ENCODE measurements at regions not wholly inside any gene's neighbourhood (a gene's known extent, or its start where the extent isn't known, plus 50 kb on each side); places are given as distances from the start of the nearest gene placed in this dataset.

- H3K27me3 ChIP-seq = peaks cover 8% of the 10 kb centered on the region
- H3K36me3 ChIP-seq = no peaks in the 10 kb centered on the region
- no peaks in the 10 kb centered on the region for H3K4me1 ChIP-seq
- TF ChIP-seq CTCF (IDR thresholded peaks at IDR 0.05; ENCODE audit: low read depth, low read length) = no peak
- no peak for DNase-seq
- no peaks in the 10 kb centered on the region for H3K9me3 ChIP-seq
- H3K4me3 ChIP-seq (ENCODE audit: low read depth, low read length) = no peak overlapping the region
Measured at GRCh38 chr19:5392486-5392885, 51.9 kb upstream of the PTPRS start.

- Histone ChIP-seq H3K36me3 (no peaks in the 10 kb centered on the region), H3K4me1 (no peaks in the 10 kb centered on the region), H3K27me3 (peaks cover 8% of the 10 kb centered on the region), H3K4me3 (ENCODE audit: low read depth, low read length) (no peak overlapping the region), H3K9me3 (no peaks in the 10 kb centered on the region)
- TF ChIP-seq CTCF (IDR thresholded peaks at IDR 0.05; ENCODE audit: low read depth, low read length) = no peak
- DNase-seq = no peak
Measured at GRCh38 chr19:5393088-5393487, 52.5 kb upstream of the PTPRS start.

- no peak for DNase-seq
- H3K27me3 ChIP-seq = peaks cover 8% of the 10 kb centered on the region
- H3K4me3 ChIP-seq (ENCODE audit: low read depth, low read length) = no peak overlapping the region
- H3K4me1 ChIP-seq = no peaks in the 10 kb centered on the region
- no peaks in the 10 kb centered on the region for H3K9me3 ChIP-seq
- TF ChIP-seq CTCF (IDR thresholded peaks at IDR 0.05; ENCODE audit: low read depth, low read length) = no peak
- H3K36me3 ChIP-seq = no peaks in the 10 kb centered on the region
Measured at GRCh38 chr19:5394551-5395505, 54.2 kb upstream of the PTPRS start.

- no peak for DNase-seq
- TF ChIP-seq CTCF (IDR thresholded peaks at IDR 0.05; ENCODE audit: low read depth, low read length) = no peak
- no peak overlapping the region for H3K4me3 ChIP-seq (ENCODE audit: low read depth, low read length)
- H3K9me3 ChIP-seq = no peaks in the 10 kb centered on the region
- H3K27me3 ChIP-seq = peaks cover 8% of the 10 kb centered on the region
- no peaks in the 10 kb centered on the region for H3K36me3 ChIP-seq
- H3K4me1 ChIP-seq = no peaks in the 10 kb centered on the region
Measured at GRCh38 chr19:5395556-5395955, 54.9 kb upstream of the PTPRS start.

- DNase-seq = no peak
- Histone ChIP-seq H3K4me3 (ENCODE audit: low read depth, low read length) (no peak overlapping the region), H3K9me3 (no peaks in the 10 kb centered on the region), H3K4me1 (no peaks in the 10 kb centered on the region), H3K27me3 (peaks cover 12% of the 10 kb centered on the region), H3K36me3 (no peaks in the 10 kb centered on the region)
- TF ChIP-seq CTCF (IDR thresholded peaks at IDR 0.05; ENCODE audit: low read depth, low read length) = no peak
Measured at GRCh38 chr19:5396096-5396939, 55.7 kb upstream of the PTPRS start.
